ENCODE measurements at regions not wholly inside any gene's neighbourhood (a gene's known extent, or its start where the extent isn't known, plus 50 kb on each side); places are given as distances from the start of the nearest gene placed in this dataset.

GRCh38 chr12:77299910-77300669, 234.7 kb upstream of the E2F7 start:
- no peak for DNase-seq (ENCODE audit: low spot score)

GRCh38 chr12:77299001-77299400, 233.6 kb upstream of the E2F7 start:
- DNase-seq (ENCODE audit: low spot score) = no peak

- DNase-seq (ENCODE audit: low spot score) = no peak
These were observed 228.6 kb upstream of the E2F7 start for GRCh38 chr12:77294016-77294415.

GRCh38 chr12:77274926-77275325, 209.6 kb upstream of the E2F7 start:
- DNase-seq (ENCODE audit: low spot score) = no peak

- no peak for DNase-seq (ENCODE audit: low spot score)
These were observed 208.5 kb upstream of the E2F7 start for GRCh38 chr12:77273898-77274297.

- no peak for DNase-seq (ENCODE audit: low spot score)
These were observed 191.6 kb upstream of the E2F7 start for GRCh38 chr12:77256956-77257355.

- no peak for DNase-seq (ENCODE audit: low spot score)
These were observed 188.0 kb upstream of the E2F7 start for GRCh38 chr12:77253321-77253720.

GRCh38 chr12:77251799-77252198, 186.4 kb upstream of the E2F7 start:
- DNase-seq (ENCODE audit: low spot score) = no peak

- no peak for DNase-seq (ENCODE audit: low spot score)
These were observed 184.5 kb upstream of the E2F7 start for GRCh38 chr12:77249892-77250291.

GRCh38 chr12:77248036-77248435, 182.7 kb upstream of the E2F7 start:
- no peak for DNase-seq (ENCODE audit: low spot score)

- DNase-seq (ENCODE audit: low spot score) = no peak
These were observed 182.2 kb upstream of the E2F7 start for GRCh38 chr12:77247542-77247941.

- no peak for DNase-seq (ENCODE audit: low spot score)
These were observed 178.0 kb upstream of the E2F7 start for GRCh38 chr12:77243345-77243744.

- no peak for DNase-seq (ENCODE audit: low spot score)
These were observed 174.2 kb upstream of the E2F7 start for GRCh38 chr12:77239617-77240016.

GRCh38 chr12:77238335-77238734, 173.0 kb upstream of the E2F7 start:
- no peak for DNase-seq (ENCODE audit: low spot score)

- DNase-seq (ENCODE audit: low spot score) = no peak
These were observed 172.5 kb upstream of the E2F7 start for GRCh38 chr12:77237896-77238295.

- DNase-seq (ENCODE audit: low spot score) = no peak
These were observed 170.7 kb upstream of the E2F7 start for GRCh38 chr12:77236066-77236465.

- DNase-seq (ENCODE audit: low spot score) = no peak
These were observed 166.7 kb upstream of the E2F7 start for GRCh38 chr12:77232045-77232444.

- no peak for DNase-seq (ENCODE audit: low spot score)
These were observed 166.1 kb upstream of the E2F7 start for GRCh38 chr12:77231501-77231918.

- no peak for DNase-seq (ENCODE audit: low spot score)
These were observed 164.5 kb upstream of the E2F7 start for GRCh38 chr12:77229640-77230442.

GRCh38 chr12:77228376-77228775, 163.0 kb upstream of the E2F7 start:
- DNase-seq (ENCODE audit: low spot score) = no peak

GRCh38 chr12:77226368-77226767, 161.0 kb upstream of the E2F7 start:
- DNase-seq (ENCODE audit: low spot score) = no peak

- no peak for DNase-seq (ENCODE audit: low spot score)
These were observed 160.0 kb upstream of the E2F7 start for GRCh38 chr12:77225373-77225772.

GRCh38 chr12:77224346-77224745, 159.0 kb upstream of the E2F7 start:
- DNase-seq (ENCODE audit: low spot score) = no peak

Measured in mesenteric fat pad (tissue), 1 donor.